DOHH2 (cell line): ENCODE measurements at regions not wholly inside any gene's neighbourhood (a gene's known extent, or its start where the extent isn't known, plus 50 kb on each side); places are given as distances from the start of the nearest gene placed in this dataset.

Source experiments
- H3F3A ChIP-seq: fragments of 200-600 bp; sonication (generic), shearing (Covaris generic); 2 replicates; pipeline ENCODE4 v1.6.0; 2016; ENCODE audit warnings: antibody characterized with exemption, mild to moderate bottlenecking; ENCODE audit not compliant: control insufficient read depth, insufficient read depth
- H3K27ac ChIP-seq: fragments of 200-600 bp; sonication (generic); 2 replicates; pipeline ENCODE4 v1.5.1; 2014; ENCODE audit warnings: low read depth, mild to moderate bottlenecking, low read length, moderate library complexity
- H3K27me3 ChIP-seq: fragments of 200-600 bp; sonication (generic); 2 replicates; pipeline ENCODE4 v1.6.1; 2014; ENCODE audit warnings: mild to moderate bottlenecking, low read length, mixed read lengths; ENCODE audit not compliant: control insufficient read depth
- H3K36me3 ChIP-seq: fragments of 200-600 bp; sonication (generic); 2 replicates; pipeline ENCODE4 v1.6.1; 2014; ENCODE audit warnings: mild to moderate bottlenecking, low read length, moderate library complexity, mixed read lengths; ENCODE audit not compliant: control insufficient read depth
- H3K4me1 ChIP-seq: fragments of 200-600 bp; sonication (generic); 2 replicates; pipeline ENCODE4 v1.6.1; 2014; ENCODE audit warnings: mild to moderate bottlenecking, low read length, mixed read lengths; ENCODE audit not compliant: control insufficient read depth
- H3K4me2 ChIP-seq: fragments of 200-600 bp; sonication (generic); 2 replicates; pipeline ENCODE4 v1.6.0; 2014; ENCODE audit warnings: mild to moderate bottlenecking, low read length, moderate library complexity
- H3K4me3 ChIP-seq: fragments of 200-600 bp; sonication (generic); 2 replicates; pipeline ENCODE4 v1.5.1; 2014; ENCODE audit warnings: mild to moderate bottlenecking, low read length, mixed read lengths
- H3K79me2 ChIP-seq: fragments of 200-600 bp; sonication (generic); 2 replicates; pipeline ENCODE4 v1.6.1; 2014; ENCODE audit warnings: mild to moderate bottlenecking, low read length, mixed read lengths; ENCODE audit not compliant: control insufficient read depth
- H3K9me2 ChIP-seq: fragments of 200-600 bp; sonication (generic); replicated peaks from 2 replicates; pipeline ENCODE4 v1.6.1; 2014; ENCODE audit warnings: mild to moderate bottlenecking, low read length, mixed read lengths; ENCODE audit not compliant: control insufficient read depth
- H3K9me3 ChIP-seq: fragments of 200-600 bp; sonication (generic); 2 replicates; pipeline ENCODE4 v1.6.1; 2014; ENCODE audit warnings: antibody characterized with exemption, low read length, mixed read lengths; ENCODE audit not compliant: control insufficient read depth, insufficient read depth
- H4K20me1 ChIP-seq: fragments of 200-600 bp; sonication (generic); 2 replicates; pipeline ENCODE4 v1.6.0; 2014; ENCODE audit warnings: low read depth, mild to moderate bottlenecking, antibody characterized with exemption, low read length, moderate library complexity; ENCODE audit not compliant: control insufficient read depth, insufficient read depth
- EZH2phosphoT487 ChIP-seq: fragments of 200-600 bp; sonication (generic); IDR thresholded peaks from 2 replicates; pipeline ENCODE4 v1.6.1; 2017; ENCODE audit warnings: borderline replicate concordance, mild to moderate bottlenecking, antibody characterized with exemption, low read length, moderate library complexity, mixed read lengths
- TF ChIP-seq, protein P1 (sequence below): fragments of 200-600 bp; sonication (generic); IDR thresholded peaks from one replicate; pipeline ENCODE4 v1.5.1; 2014; ENCODE audit warnings: antibody characterized with exemption, mild to moderate bottlenecking, low read depth, low read length; ENCODE audit not compliant: poor library complexity, severe bottlenecking

DNA sequence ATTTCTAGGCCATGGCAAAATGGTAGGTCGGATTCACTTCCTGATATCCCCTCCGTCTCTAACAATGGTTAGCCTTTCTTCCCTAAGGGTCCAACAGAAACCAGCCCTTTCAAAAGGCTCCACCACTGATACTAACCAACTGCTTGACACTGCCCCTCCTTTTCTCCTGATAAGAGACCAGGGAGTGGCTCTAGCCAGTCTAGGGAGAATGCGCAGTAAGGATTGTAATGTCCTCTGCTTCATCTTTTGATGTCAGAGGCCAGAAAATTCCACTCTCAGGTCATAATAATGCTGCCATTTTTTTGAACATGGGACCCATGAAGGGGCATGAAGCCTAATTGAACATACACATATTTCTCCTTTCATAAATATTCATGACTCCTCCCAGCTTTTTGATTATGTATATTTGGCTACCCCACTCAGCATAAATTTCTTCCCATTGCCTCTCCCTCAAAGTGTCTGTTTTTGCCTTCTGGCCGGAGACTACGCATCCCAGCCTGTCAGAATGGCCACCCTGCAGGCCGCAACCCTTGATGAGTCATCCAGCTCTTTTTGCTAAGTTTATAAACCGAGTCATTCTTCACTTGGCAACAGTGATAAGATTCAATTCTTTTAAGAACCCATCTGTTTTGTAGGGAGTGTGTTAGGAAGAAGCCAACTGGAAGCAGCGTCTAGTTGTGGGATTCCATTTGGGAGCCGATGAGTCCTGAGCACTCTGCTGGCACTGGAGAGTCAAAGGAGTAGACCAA lies 189.0 kb upstream of the MCTP2 start:
- no peaks in the 10 kb centered on the region for H3K9me2 ChIP-seq
- no peak overlapping the region for H3K4me2 ChIP-seq
- no peaks in the 10 kb centered on the region for H3K36me3 ChIP-seq
- H3K4me3 ChIP-seq: no peak overlapping the region
- H3K9me3 ChIP-seq: no peaks in the 10 kb centered on the region
- H3K27me3 ChIP-seq: no peaks in the 10 kb centered on the region
- H3K27ac ChIP-seq: no peak overlapping the region
- H4K20me1 ChIP-seq: no peaks in the 10 kb centered on the region
- H3F3A ChIP-seq: no peaks in the 10 kb centered on the region
- H3K79me2 ChIP-seq: no peaks in the 10 kb centered on the region
- no peaks in the 10 kb centered on the region for H3K4me1 ChIP-seq
- TF ChIP-seq, protein P1, sequence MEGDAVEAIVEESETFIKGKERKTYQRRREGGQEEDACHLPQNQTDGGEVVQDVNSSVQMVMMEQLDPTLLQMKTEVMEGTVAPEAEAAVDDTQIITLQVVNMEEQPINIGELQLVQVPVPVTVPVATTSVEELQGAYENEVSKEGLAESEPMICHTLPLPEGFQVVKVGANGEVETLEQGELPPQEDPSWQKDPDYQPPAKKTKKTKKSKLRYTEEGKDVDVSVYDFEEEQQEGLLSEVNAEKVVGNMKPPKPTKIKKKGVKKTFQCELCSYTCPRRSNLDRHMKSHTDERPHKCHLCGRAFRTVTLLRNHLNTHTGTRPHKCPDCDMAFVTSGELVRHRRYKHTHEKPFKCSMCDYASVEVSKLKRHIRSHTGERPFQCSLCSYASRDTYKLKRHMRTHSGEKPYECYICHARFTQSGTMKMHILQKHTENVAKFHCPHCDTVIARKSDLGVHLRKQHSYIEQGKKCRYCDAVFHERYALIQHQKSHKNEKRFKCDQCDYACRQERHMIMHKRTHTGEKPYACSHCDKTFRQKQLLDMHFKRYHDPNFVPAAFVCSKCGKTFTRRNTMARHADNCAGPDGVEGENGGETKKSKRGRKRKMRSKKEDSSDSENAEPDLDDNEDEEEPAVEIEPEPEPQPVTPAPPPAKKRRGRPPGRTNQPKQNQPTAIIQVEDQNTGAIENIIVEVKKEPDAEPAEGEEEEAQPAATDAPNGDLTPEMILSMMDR: no peak
- no peak for TF ChIP-seq EZH2phosphoT487

DNA sequence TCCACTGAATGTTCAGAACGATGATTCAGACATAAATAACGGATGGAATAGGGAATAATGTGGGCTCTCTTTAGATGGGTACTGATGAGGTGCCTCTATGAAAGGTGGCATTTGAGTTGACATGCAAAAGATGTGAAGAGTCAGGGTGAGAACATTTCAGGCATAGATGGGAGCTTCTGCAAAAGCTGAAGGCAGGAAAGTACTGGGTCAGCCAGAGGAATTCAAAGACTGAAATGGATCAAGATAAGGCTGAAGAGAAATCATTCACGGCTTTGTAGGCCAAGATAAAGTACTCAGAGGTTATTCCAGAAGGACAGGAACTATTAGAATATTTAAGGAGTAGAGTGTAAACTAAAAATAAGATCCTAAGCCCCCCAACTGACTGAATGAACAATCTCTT lies 189.6 kb upstream of the MCTP2 start:
- Histone ChIP-seq H4K20me1 (no peaks in the 10 kb centered on the region), H3K79me2 (no peaks in the 10 kb centered on the region), H3K4me1 (no peaks in the 10 kb centered on the region), H3K4me3 (no peak overlapping the region), H3K27me3 (no peaks in the 10 kb centered on the region), H3K4me2 (no peak overlapping the region), H3K9me3 (no peaks in the 10 kb centered on the region), H3K27ac (no peak overlapping the region), H3K9me2 (no peaks in the 10 kb centered on the region), H3F3A (no peaks in the 10 kb centered on the region), H3K36me3 (no peaks in the 10 kb centered on the region)
- TF ChIP-seq, protein P1: no peak
- no peak for TF ChIP-seq EZH2phosphoT487

DNA sequence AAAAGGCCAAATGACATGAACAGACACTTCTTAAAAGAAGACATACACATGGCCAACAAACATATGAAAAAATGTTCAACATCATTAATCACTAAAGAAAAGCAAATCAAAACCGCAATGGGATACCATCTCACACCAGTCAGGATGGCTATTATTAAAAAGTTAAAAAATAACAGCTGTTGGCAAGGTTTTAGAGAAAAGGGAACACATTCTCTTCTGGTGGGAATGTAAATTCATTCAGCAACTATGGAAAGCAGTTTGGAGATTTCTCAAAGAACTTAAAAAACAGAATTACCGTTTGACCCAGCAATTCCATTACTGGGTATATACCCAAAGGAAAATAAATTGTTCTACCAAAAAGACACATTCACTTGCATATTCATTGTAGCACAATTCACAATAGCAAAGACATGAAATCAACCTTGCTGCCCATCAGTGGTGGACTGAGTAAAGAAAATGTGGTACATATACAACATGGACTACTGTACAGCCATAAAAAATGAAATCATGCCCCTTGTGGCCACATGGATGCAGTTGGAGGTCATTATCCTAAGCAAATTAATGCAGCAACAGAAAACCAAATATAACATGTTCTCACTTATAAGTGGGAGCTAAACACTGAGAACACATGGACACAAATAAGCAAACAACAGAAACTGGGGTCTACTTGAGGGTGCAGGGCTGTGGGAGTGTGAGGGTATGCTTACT lies 190.7 kb upstream of the MCTP2 start:
- Histone ChIP-seq H3K27ac (no peak overlapping the region), H3K4me3 (no peak overlapping the region), H3F3A (no peaks in the 10 kb centered on the region), H3K27me3 (no peaks in the 10 kb centered on the region), H4K20me1 (no peaks in the 10 kb centered on the region), H3K9me3 (no peaks in the 10 kb centered on the region), H3K36me3 (no peaks in the 10 kb centered on the region), H3K79me2 (no peaks in the 10 kb centered on the region), H3K4me2 (no peak overlapping the region), H3K4me1 (no peaks in the 10 kb centered on the region), H3K9me2 (no peaks in the 10 kb centered on the region)
- TF ChIP-seq, protein P1: no peak
- TF ChIP-seq EZH2phosphoT487: no peak
